GM18907 (cell line): ENCODE measurements at regions not wholly inside any gene's neighbourhood (a gene's known extent, or its start where the extent isn't known, plus 50 kb on each side); places are given as distances from the start of the nearest gene placed in this dataset.

Experiments
- ATAC-seq: cut with Tn5 transposase; IDR thresholded peaks from one replicate; pipeline ENCODE4 v1.9.1; 2021; ENCODE audit warnings: mild to moderate bottlenecking, moderate library complexity; ENCODE audit not compliant: unreplicated experiment

DNA sequence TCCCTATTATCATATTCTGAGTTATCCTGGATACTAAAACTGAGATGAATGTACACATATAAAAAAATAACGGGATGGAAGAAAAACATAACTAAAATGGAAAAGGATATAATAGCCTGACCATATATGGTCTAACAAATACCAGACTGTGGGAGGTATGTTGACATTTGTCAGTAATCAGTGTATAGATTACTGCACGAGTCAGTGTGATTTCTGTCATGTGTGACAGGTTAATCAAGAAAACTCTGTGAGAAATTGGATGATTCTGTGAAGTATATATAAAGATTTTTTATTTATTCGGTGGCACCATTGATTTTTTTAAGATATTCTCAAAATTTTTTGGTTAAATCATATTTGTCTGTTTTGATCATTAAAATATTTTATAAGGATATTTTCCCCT lies 547.3 kb upstream of the B3GALT2 start:
- no peak for ATAC-seq

DNA sequence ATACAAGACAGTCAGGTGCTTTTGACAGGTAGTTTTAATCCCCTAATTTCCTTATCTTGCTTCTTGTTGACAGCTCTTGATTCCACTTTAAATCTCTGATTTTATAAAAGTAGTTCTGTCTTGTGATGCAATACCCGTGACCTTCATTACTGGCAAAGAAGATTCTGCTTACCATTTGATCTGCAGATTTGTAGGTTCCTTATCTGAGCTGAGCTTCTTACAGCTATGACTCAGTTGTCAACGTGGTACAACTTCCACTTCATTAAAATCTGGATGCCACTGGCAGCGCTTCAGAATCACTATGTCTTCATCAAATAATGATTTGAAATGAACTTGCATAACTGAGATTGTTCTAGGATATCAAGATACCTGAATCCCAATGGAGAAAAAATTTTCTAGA lies 543.6 kb upstream of the B3GALT2 start:
- no peak for ATAC-seq

DNA sequence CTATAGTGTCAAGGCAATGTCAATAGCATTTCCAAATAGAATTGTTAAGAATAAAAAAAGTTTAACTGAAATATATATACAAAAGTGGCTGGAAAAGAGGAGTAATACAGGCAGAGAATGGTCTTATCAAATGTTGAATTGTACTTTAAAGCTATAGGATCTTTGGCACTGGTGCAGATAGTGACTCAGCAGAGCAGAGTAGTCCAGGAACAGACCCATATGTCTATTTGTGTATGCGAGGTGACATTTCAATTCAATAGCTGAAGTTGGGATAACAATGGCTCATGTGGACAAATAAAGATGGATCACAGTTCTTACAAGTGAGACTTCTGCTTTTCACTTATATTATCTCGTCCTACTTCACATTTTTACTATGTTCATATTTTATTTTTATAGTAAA lies 543.0 kb upstream of the B3GALT2 start:
- ATAC-seq: no peak

DNA sequence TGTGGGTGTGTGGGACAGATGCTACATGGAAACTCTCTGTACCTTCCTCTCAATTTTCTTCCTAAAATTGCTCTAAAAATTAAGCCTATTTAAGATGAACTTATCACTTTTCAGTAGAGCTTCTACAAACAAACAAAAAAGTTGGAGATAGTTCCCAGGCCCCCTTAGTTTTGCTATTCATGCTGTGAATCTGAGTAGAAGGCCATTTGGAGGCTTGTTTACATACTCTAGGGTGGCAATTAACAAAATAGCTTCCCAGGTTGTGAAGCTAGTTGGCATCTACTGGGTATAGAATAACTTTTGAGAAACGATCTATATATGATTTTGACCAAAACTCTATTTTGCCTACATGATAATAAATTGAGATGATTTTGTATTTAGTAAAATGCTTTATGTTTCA lies 541.4 kb upstream of the B3GALT2 start:
- no peak for ATAC-seq

DNA sequence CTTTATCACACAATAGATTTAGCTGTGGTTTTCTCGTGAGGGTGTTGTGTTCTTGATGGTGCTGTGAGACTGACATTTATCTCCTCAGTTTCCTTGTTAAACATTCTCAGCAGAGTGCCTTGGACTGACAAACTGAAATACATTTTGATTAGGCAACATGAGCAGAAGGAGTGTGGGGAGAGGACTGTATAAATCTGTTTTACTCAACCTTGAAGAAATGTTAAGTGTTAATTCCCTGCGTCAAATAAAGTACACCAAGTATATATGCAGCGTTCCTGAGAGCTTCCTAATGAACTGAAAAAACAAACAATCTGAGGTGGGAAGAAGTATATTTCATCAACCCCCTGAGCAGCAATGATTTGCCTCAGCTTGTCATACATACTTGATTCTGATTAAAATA lies 540.3 kb upstream of the B3GALT2 start:
- ATAC-seq: no peak

DNA sequence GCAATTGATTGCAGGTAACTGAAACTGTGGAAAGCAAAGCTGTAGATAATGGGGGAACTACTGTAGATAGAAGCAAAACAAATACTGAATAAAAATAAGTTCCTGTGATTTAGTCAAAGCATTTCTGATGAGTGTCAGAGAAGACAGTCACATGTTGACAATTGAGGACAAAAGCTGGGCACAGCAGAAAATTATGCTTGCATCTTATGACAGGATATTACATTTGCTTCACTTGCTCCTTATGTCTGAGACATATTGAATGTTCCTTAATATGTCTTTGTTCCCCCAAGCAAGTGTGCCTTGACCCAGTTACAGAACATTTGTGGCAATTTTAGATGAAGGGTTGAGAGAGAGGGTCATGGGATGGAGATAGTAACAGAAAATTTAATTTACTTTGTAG lies 526.0 kb upstream of the B3GALT2 start:
- ATAC-seq: no peak

DNA sequence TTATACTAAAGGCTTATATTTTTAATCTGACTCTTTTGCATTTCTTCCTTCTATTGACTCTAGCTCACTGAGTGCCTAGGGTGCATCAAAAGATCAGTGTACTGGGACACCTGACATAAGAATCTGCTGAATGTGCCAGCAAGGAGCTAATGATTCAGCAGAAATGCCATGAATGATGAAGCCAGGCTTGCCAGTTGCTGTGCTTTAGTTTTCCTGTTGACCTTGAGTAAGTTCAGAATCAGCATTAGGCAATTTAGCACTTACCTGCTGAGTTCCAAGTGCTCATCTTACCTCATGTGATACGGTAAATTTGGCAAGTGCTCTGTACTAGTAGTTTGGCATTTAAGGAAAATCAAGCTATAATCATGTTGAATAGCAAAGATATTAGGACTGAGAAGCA lies 523.2 kb upstream of the B3GALT2 start:
- no peak for ATAC-seq

DNA sequence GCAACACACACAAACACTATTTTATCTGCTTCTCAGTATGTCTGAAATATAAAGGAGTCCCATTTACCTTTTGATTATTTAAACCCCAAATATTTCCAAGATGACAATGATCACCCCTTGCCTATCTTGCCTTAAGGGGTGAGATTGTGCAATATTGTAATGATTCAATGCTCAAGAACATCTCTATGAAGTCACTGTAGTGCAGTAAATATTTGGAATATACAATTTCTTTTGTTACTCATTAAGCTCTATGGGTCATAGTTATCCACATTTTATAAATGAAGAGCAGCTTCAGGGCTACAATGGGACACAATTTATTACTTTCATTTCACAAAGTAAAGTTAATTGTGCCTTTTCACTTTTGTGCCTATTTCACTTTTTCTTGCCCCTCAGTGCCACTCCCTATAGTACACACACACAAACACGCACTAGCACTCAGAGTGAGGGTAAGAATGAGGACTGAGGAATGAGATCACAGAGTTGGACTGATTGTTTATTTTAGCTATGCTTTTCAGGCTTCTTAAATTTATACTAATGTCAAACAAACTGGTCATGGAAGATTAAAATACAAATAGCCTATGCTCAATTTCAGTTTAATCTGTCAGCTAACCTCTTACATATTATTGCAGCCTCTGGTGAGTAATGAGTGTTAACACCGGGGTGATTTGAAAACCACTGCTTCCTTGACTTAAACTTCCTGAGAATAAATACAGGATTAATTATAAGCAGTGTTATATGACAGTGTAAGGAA lies 521.0 kb upstream of the B3GALT2 start:
- no peak for ATAC-seq

DNA sequence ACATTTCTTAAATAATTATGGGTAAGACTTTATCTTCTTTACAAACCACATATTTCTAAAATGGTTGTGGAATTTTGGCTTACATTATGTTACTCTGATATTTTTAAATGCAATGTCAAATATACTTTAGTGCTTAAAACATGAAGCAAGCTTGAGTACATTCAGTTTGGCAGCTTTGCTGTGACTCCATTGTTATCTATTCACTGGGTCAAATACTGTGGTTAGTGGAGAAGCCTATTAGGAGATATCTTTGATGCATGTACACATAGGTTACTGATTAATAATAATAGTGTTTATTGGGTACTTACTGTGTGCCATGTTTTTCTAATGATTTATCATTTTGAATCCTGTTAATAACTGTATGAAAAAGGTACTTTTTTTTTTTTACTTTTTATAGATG lies 520.4 kb upstream of the B3GALT2 start:
- ATAC-seq: no peak

DNA sequence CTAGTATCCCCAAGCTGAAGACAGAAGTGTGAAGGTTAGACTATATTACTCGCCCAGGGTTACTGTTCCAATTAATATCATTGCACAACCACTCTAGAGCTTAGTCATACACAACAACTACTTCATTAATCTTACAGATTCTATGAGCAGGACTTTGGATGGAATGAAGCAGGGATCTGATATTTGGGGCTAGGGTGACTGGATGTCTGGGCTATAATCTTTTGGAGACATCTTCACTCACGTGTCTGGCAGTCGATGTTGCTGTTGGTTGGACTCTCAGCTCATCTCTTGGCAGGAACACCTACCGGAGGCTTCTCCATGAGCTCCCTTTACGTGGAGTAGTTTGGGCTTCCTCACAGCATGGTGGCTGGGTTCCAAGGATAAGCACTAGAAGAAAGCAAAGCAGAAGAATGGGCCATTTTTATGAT lies 519.2 kb upstream of the B3GALT2 start:
- ATAC-seq: no peak

DNA sequence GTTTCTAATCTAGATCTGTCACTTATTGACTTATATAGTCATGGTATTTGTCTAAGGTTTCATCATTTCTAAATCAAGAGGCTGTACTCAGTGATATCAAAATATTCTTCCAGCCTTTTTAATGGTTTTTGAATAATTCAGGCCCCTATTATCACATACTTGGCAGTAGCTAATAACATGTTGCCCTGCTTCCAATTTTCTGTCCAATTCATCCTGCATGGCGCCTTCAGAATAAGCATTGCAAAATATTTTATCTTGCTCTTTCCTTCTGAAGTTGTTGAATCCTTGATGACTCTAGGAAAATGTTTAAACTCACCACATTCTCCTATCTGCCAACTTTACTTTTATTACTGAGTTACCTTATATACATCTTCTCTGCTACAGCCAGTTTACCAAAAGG lies 517.2 kb upstream of the B3GALT2 start:
- ATAC-seq: no peak

DNA sequence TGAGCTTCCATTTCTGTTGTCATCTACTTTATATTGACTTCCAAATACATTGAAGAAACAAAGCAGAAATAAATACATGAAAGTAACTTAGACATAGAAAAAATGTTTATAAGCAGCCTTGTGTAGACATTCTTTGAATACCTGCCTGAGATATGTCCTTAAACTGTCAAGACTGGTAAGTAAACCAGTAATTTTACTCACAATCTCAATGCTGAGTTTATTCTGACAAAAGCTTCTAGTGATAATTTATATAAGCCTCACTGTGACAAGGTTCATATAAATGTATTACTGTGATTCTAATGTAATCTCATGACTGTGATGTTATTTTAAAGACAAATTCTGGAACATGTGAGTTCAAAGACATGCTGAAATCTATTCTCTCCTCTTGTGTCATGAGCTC lies 516.7 kb upstream of the B3GALT2 start:
- no peak for ATAC-seq

DNA sequence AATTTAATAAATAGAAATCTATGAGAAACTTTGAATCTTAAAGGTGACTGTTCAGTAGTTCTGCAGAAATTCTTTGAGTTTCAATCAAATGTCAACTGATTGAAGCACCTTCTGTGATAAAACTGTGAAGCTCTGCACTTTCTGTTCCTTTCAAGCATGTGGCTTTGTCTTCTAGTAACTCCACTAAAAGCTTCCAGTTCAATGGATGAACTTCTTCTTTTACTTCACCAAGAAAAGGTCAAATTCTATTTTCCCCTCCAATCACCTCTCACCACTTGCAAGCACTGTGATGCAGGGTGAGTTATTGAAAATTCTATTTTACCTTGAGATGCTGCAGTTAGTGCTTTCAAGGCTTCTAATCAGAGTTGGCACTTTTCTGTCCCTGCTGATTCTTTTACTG lies 515.3 kb upstream of the B3GALT2 start:
- no peak for ATAC-seq

DNA sequence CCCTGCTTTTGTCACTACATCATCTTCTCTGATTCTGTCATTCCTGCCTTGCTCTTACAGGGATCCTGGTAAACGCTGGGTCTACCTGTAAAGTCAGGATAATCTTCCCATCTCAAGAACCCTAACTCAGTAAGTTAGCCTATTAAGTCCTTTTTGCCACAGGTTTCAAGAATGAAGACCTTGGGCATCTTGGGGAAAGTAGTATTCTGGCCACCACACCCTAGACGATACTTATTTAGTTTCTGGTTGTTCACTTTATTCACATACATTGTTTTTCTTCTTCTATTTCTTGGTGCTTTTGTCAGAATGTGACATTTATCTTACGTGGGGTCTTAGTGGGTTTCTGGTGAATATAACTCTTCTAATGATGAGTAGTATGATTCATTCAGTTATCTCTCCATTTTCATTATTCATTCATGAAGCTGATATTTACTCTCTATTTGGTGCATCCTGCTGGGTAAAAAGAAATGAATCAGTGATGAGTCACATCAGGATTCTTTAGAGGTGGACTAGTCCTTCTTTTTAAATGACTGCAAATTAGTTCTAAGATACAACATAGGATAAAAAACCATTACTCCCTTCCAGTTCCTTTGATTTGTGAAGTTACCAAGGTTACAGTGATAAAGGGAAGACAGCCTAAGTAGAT lies 514.4 kb upstream of the B3GALT2 start:
- no peak for ATAC-seq

DNA sequence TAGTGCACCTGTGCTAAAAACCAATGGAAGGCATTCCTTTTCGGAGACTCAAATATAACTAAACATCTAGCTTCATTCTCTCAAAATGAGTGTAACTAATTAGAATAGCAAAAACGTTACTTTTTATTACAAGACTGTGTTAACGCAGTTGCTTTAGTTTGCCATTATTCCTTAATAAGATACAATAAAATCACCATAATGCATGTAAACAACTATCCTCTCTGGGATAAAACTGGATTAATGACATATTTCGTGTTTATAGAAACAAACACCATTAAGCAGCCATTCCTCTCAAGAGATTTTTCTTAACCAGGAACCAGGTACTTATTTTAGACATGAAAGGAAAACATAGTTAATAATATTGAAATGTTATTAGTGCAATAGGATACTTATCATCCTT lies 512.8 kb upstream of the B3GALT2 start:
- no peak for ATAC-seq

DNA sequence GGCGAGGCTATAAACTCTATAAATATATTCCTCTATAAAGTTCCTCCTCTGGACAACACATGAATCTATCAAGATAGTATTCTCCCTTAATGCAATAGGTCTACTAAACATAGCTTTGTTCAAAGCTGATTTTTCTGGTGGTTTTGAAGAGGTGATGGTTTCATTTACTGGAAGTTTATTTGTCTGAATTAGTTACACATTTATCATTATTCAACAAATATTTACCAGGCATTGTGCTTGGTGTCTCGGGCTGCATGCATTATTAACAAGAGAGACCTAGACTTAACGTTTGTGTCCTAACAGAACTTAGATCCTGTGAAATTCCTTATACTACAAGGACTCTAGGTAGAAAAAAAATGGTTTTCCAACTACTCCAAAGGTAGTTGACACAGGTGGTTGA lies 511.4 kb upstream of the B3GALT2 start:
- ATAC-seq: no peak

DNA sequence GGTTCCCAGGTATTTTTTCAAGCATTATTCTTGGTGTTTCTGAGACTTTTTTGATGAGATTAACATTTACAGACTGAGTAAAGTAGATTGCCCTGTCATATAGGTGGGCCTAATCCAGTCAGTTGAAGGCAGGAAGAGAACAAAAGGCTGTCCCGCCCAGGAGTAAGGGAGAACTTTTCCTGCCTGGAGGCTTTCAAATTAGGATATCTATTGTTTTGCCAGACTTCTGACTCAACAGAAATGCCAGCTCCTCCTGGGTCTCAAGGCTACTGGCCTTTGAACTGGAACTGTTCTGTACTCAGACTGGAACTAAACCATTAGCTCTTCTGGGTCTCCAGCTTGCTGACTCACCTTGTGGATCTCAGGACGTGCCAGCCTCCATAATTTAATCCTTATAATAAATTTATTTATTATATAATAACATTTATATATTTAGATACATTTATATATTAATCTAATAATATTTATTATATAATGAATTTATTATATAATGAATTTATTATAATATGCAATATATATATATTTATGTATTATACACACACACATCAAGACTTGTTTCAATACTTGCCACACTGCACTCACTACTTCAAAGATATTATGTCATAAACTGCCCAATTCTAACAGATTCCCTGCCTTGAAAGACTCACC lies 510.8 kb upstream of the B3GALT2 start:
- ATAC-seq: no peak

DNA sequence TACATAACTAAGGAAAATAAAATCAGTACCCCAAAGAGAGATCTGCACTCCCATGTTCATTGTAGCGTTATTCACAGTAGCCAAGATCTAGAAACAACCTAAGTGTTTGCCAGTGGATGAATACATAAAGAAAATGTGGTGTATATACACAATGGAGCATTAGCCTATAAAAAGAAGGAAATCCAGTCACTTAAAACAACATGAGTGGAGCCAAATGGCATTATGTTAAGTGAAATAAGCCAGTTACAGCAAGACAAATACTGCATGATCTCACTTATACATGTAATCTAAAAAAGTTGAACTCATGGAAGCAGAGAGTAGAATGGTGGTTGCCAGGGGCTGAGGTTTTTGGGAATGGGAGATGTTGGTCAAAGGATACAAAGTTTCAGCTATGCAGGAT lies 508.3 kb upstream of the B3GALT2 start:
- no peak for ATAC-seq

DNA sequence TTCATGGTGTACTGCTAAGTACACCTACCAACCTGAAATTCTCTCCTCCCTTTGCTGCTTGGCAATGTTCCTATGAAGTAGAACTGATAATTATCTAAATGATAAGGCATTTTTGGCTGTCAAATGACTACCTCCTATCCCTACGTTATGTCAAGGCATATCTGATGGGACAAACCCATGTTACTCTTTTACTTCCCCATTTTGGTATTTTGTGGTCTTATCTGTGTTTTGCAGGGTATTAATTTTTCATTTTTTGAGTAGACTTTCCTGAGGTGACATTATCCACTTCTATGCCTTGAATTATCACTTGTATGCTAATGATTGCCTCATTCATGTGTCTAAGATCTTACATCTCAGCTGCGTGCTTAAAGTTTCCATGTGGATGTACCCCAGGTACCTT lies 499.6 kb upstream of the B3GALT2 start:
- no peak for ATAC-seq

DNA sequence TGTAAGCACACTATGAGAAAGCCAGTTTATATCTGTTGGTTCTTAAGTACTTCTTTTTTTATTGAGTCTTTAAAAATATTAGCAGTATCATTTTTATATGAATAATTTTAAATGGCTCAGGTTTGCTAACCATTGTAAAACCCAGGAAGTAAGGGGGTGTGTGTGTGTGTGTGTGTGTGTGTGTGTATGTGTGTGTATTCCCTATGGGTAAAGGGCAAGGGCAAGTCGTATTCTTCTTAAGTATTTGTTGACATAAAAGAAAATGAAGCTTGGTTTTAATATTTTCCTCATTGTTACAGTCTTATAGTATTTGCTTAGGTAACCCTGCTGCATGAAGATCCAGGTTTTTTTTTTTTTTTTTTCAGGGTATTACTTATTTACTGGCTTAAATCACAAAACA lies 495.0 kb upstream of the B3GALT2 start:
- no peak for ATAC-seq

DNA sequence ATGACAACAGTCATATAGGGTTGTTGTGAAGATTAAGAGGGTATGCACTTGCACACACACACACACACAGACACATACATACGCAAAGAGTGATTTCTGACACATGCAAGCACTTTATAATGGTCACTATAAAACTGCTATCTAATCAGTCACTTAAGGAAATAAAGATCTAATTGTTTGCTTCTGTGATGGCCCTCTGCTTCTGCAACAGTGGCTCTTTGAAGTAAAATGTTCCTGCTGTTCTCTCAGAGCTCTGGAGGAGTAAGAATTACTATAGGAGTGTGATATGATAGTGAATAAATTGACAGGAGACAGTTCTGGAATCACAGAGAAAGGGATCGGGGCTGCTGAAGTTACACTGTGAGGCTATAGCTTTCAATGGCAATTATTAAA lies 494.5 kb upstream of the B3GALT2 start:
- no peak for ATAC-seq

DNA sequence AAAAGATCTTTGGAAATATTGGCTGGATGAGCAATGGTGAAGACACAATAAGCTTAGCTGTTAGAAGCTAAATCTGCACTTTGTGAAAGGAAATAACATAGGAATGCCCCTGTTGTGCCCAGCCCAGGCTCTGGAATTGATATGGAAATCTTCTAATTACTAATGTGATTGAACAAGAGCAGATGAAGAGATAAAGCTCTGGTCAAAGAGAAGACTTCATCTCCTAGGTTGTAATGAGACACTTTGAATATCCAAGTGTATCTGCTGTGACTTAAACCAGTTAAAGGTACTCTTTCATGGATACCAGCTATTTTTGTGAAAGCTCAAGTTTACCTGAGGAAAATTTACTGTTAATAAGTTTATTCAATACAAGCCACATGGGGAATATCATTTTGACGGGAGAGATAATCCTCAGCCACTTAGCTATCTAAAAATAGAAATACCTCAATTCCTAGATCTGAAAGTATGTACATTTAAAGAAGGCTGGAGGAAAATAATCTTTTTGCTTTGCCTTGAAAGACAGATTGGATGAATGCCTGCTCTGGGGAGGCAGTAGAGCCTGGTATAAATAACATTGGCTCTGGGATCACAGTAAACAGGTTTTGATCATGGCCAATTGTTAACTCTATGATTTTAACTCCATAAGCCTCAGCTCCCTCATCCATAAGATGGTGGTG lies 494.0 kb upstream of the B3GALT2 start:
- ATAC-seq: no peak
